ENCODE measurements at regions not wholly inside any gene's neighbourhood (a gene's known extent, or its start where the extent isn't known, plus 50 kb on each side); places are given as distances from the start of the nearest gene placed in this dataset.
"Not testable (repeated sequence)": the region's sequence is repeated elsewhere in the genome, so short reads cannot be mapped to it uniquely, and the experiment has no call there.

DNA sequence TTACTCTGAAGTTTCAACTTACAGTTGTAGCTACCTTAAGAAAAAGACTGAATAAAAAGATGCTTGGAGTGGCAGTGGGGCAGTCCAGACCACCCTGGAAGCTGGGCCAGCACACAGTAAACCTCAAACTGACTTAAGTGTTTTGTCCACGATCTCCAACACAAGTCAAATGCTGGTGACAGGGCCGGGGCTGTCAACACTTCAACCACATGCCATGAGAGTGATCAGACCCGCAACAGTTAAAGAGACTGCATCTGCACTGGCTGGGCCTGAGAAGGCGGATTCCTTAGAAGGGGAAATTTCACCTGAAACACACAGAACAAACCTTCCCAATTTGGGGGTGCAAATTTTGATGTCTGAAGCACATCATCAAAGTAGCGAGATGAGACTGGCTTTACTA, 223.5 kb upstream of the CAND1 start:
- DNase-seq = no peak

DNA sequence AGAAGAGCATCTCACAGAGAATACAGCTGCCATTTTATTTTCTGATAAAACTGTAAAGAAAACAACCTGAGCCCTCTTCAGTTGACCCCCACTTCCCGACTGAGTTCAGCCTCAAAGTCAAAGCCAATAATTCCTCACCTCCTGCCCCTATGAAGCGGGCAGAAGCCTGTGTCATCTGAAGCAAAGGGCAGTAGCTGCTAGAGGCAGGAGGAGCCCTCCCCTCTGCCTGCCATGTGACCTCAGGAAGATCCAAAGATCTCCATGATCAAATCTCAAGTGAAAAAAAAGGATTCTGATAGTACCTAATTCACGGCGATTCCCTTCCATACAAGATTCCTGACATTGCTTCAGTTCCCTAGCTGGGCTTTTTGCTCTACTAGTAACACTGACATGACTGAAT, 223.1 kb upstream of the CAND1 start:
- no peak for DNase-seq

DNA sequence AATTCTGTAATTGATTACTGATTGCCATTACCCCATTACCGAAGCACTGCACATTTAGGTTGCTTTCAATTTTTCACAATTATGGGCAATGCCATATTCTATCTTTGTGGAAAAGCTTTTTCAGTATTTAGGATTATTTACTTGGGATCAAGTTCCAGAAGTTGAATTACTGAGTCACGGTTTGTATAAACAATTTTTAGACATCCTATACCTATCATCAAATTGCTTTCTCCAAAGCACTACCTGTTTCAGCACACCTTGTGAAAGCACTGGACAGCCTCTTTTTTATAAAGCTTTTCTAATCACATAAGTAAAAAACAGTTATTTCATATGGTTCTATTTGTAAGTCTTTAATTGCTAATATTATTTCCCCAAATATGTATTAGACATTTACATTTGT, 221.5 kb upstream of the CAND1 start:
- no peak for DNase-seq

DNA sequence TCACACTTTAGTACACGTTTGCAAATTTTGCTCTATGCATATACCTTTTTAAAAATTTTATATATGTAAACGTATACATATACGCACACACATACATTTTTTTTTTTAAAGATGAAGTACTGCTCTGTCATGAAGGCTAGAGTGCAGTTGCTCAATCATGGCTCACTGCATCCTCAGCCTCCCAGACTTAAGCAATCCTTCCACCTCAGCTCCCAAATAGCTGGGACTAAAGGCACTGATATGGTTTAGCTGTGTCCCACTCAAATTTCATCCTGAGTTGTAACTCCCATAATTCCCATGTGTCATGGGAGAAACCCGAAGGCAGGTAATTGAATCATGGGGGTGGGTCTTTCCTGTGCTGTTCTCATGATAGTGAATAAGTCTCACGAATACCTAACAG, 220.8 kb upstream of the CAND1 start:
- DNase-seq = no peak

DNA sequence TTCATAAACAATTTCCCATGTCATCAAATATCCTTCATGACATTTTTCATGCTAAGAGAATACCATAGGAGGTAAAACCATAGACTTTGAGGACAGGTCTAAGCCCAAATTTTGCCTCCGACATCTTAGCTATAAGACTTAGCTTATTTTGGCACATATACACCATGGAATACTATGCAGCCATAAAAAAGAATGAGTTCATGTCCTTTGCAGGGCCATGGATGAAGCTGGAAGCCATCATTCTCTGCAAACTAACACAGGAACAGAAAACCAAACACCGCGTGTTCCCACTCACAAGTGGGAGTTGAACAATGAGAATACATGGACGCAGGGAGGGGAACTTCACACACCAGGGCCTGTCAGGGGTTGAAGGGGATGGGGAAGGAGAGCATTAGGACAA, 220.0 kb upstream of the CAND1 start:
- DNase-seq = not testable (repeated sequence)

DNA sequence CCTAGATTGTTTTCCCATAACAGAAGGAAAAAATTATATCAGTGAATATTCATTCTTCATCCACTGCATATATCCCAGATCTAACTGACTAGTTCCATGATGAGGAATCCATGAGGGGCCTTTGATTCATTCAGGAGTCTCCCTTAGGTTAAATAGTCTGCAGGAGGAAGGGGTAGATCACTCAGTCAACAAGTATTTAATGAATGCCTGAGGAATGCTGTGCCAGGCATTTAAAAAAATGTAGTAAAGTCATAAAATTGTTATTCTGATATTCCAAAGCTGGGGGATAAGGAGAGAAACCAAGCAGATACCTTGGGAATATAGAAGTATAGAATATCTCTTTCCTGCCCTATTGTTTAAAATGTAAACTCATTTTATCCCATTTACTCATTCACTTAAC, 216.2 kb upstream of the CAND1 start:
- DNase-seq = no peak

DNA sequence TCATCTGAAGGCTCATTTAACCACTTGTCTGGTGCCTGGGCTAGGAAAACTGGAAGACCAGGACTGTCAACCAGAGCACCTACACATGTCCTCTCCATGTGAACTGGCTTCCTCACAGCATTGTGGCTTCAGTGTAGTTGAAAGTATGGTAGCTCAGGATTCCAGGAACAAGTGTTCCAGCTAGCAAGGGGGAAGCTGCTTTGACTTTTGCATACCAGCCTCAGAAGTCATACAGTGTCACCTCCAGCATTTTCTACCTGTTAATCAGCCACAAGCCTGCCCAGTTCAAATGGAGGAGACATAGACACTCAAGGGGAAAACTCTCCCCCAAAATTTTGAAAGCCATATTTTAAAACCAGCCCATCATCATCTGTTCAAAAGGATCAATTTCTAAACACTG, 212.8 kb upstream of the CAND1 start:
- DNase-seq = no peak

DNA sequence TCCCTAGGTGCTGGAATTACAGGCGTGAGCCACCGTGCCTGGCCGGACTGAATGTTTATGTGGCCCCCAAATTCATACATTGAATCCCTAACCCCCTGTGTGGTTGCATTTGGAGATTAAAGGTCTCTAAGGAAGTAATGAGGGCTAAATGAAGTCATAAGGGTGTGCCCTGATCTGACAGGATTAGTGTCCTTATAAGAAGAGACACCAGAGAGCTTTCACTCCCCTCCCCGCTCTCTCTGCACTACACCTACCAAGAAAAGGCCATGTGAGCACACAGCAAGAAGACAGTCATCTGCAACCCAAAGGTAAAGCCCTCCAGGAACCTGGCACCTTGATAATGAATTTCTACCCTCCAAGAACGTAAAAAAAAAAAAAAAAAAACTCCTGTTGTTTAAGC, 212.1 kb upstream of the CAND1 start:
- no peak for DNase-seq

DNA sequence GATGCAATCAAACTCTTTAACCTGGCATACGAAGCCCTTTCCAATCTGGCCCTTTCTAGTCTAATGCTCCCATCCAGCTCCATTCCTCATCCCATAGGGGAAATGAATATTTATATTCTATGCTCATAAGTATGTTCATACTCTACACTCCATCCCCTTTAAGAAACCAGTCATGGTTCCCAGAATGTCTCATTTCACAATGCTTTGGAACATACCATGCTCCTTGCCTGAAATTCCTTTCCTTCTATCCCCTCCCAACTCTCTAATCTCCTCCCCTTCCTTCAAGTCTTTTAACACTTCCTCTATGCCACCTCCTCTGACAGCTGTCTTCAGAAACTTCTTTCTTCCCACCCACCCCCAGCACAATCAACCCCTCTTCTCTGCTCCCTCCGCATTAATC, 207.0 kb upstream of the CAND1 start:
- no peak for DNase-seq

DNA sequence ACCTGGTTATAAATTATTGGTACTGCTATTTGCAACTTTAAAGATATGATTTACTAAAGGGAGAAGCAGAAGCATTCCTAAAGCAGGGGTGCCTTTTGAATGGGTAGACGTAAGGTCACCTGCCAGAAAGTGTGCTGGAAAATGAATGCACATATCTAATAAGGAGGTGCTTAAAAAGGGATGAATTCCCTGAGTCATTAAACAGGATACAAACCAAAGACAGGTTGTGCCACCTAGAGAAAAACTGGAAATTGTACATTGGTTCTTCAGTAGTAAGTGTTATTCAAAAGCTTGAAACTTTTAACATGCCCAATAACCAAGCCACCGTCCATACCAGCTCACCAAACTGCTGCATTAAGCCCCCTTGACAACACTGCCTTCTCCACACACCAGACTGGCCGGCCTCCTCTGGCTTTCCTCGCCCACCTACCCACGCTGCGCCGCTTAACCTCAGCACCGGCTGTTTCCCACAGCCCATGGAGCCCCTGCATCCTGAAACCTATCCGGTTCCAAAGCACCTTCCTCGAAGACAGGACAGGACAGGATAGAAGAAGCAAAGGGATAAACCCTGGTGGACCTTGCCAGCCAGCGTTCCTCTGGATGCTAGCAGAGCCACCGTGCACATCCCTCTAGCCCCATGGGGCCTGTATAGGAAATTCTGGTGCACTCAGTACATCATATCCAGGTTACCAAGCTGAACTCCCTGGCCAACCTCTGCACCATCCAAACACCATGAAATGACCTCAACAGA, 201.5 kb upstream of the CAND1 start:
- no peak for DNase-seq

DNA sequence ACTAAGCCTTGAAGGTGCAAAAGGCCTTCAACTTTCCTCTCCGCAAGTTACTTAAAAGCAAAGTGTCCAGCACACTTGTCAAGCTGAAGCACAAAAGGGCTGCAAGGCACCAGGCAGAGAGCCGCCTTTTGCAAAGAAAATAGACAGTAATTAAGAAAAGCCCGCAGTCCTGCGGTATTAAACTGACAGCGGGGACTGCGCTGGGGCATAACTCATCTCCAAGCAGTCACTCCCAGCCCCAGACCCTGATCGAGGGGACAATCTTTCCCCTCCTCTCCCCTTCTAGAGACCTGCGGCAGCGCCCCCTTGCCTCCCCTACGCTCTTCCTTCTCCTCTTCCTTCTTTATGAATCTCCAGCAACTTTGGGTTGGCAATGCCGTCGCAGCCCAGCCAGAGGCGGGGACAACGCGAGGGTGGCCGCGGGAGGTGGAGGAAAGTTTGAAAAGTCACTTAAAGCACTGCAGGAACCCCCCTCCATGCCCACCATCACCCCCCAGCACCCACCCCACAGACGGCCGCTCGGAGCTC, 200.9 kb upstream of the CAND1 start:
- no peak for DNase-seq

DNA sequence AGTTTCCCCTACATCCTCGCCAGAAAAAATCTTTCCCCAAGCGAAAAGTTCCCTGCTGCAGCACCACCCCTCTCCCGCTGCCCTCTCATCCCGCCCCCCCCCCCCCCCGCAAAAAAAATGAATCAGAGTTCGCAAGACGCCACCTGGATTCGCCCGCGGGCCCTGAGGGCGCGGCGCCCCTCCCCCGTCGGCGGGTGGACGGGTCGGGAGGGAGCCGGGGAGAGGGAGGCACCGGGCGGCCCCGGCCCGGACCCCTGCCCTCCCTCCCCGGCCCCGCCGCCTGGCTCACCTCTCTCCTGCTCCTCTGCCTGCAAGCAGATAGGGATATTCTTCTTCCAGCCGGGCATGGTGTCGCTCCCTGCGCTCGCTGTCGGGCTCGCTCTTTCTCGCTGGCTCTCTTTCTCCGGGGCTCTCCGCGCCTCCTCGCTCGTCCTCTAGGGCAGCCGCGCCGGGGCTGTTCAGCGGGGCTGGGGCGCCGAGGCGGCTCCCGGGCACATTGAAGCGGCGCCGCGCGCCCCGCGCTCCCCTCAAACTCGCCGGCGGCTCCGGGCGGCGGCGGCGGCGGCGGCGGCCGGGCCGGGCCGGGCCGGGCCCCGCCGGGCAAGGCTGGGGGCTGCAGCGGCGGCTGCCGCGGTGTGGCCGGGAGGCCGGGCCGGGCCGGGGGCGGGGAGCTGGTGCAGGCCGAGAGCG, 200.3 kb upstream of the CAND1 start:
- DNase-seq = peak; percentile 17

DNA sequence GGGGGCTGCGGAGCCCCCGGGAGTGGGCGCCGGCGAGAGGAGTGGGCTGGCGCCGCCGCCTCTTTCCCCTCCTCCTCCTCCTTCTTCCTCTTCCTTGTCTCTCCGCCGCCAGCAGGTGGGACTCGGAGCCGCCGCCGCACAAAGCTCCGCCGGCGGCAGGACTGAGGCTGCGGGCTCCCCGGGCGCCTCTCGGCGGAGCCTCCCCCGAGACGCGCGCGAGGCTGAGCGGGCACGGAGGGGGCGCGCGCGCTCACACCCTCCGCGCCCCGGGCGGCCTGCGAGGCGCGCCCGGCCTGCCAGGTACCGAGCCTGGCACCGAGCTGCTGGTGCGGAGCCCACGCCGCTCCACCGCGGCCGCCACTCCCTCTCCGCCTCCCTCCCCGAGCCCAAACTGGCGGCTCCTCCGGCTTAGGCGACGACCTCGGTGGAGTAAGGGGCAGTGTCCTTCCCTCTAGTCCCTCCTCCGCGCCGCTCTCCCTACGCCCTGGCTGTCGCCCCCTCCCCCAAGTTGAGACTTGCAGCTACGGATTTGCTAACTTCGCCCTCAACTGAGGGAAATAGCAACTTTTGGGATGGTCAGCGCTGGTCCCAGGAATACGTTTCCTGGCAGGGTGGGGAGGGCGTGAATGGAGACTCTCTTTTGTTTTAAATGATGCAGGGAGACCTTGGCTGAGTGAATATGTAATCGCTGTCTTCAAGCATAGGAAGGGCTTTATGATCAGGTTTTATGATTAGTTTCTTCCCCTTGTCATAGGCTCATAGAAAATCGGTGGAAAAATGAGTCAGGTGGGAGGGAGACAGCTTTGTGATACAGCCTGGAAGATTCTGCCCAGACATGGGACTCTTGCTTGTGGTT, 199.5 kb upstream of the CAND1 start:
- DNase-seq = no peak

DNA sequence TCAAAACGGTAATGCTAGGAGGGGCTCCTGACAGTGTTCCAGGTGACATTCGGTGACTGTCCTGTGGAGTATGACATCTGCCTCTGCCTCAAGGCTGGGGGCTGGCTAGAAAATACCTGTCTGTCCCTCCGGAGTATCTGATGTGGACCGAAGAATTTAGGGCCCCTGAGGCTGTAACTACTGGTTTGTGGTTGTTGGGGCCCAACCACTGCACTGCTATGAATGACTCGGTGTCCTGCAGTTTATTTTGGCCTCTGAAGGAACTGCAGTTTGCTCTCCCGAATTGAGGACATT, 198.9 kb upstream of the CAND1 start:
- DNase-seq = no peak

DNA sequence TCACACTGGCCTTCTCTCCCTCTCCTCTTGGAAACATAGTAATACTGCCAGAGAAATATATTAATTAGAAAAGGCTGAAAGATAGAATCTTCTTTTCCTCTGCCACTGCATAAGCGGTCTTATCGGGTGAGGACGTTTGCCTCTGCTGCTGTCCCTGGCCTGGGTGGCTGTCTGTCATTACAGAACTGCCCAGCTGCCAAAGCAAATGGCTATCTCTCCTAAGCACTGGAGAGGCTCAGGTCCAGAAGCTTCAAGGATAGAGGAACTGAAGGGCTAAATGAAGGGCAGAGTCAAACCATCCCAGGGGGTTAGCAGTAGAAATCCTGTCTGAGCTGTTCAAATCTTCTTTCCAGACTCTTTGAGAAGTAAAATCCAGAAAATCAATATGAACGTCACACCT, 198.6 kb upstream of the CAND1 start:
- no peak for DNase-seq

DNA sequence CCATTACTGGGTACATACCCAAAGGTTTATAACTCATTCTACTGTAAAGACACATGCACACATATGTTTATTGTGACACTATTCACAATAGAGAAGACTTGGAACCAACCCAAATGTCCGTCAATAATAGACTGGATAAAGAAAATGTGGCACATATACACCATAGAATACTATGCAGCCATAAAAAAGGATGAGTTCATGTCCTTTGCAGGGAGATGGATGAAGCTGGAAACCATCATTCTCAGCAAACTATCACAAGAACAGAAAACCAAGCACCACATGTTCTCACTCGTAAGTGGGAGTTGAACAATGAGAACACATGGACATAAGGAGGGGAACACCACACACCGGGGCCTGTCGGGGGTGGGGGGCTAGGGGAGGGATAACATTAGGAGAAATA, 196.9 kb upstream of the CAND1 start:
- DNase-seq = not testable (repeated sequence)

DNA sequence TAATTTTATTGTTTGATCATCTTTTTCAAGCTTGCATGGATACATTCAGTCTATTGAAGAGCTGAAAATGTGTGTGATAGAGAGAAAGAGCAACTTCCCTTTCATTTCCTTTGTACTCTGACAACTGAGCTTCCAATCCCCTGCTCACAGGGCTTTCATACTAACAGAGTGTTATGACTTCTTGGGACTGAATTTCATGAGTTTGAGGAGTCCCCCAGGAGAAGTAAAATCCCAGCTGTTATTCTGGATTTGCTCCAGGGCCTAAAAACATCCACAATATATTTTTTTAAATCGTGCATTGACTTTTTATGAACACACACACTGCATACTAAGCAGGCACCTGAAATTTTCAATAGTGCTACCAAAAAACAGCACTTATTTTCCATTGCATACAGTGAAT, 195.8 kb upstream of the CAND1 start:
- no peak for DNase-seq

DNA sequence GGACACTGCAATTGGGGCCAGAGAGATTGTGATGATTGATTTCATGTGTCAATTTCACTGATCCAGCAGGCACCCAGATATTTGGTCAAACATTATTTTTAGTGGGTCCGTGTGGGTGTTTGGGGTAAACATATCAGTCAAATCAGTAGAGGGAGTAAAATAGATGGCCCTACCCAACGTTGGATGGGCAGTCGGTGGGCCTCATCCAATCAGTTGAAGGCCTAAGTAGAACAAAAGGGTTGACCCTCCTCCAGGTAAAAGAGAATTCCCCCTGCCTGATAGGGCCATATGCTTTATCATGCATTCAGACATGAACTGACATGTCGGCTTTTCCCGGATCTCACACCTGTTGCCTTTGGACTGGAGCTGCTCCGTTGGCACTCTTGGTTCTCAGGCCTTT, 195.1 kb upstream of the CAND1 start:
- DNase-seq = no peak

DNA sequence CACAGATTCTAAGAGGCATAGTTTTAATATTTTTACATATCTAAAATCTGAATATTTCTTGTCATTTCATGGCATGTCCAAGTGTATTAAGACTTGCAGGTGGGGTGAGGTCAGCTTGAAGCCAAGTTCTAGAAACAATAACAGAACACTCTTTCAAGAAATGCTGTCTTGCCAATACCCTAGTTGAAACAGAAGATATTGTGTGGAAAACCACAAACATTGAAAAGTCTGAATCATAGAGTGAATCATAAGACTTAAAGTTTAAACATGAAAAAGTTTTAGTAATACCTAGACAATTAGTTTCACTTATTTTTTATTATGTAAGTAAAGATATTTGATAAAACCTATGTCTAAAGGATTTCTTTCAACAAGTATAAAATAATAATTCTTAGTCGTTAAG, 191.5 kb upstream of the CAND1 start:
- DNase-seq = no peak

DNA sequence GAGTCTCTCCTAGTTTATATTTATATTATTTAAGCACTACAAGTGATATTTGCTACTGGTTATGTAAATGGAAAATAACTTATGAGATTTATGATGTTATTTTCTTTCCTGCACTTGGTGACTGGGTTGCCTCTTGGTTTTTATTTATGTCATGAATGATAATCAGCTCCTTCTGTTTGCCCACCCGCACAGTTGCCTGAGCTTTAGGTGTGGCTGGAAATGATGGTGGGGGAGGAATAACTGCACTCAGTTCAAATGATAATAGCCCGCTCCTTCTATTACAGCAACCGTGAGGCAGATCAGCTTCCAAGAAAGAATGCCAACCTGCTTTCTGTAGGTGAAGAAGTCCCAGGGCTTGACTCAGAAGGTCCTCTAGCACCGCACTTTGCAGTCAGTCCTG, 190.2 kb upstream of the CAND1 start:
- no peak for DNase-seq

DNA sequence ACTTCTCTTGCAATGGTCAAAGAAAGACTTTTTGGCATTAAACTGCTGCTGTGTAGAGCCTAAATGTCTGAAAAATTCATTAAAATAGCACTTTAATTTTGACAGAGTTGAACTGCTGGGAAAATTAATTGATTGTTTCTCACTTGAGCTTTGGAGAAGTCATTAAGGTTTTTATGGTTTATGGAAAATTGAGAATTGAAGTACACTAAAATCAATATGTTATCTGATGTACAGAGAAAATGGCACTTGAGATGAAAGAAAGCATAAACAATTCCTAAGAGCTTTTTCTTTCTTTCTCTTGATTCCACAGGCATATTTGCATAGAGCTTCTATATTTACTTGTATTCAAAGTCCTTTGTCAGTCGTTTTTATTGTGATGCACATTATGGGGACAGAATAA, 188.5 kb upstream of the CAND1 start:
- no peak for DNase-seq

DNA sequence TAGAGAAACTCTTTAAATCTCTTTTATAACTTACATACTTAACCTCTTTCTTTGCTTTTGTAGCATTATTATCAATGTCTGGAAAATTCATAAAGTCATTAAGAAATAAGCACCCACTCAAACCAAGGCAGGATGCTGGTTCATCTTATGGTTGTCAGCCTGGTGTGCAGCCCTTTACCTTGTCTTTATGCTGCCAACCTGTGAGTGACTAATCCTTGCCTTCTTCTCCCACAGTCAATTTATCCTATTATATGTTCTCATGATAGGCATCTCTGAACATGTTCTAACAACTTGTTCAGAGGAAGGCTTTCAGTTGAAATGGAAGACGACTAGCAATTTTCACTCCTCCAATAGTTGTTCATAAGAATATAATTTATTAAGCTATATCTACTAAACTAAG, 186.9 kb upstream of the CAND1 start:
- no peak for DNase-seq

DNA sequence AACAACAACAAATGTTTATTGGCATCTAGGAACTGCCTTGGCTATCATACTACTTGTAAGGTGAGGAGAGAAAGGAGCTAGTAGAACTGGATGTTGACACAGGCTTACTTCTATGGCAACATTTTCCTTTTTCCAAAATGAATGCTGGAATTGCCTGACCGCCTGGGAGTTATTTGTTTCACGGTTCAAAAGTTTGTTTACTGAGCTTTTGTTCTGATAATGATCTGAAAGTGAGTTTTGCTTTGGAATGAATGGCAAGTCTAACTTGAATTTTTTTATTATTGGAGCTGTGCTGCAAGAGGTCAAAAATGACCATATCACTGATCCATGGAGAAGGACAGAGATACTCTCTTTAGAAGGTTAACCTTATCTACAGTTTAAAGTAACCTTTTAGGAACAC, 183.5 kb upstream of the CAND1 start:
- no peak for DNase-seq

DNA sequence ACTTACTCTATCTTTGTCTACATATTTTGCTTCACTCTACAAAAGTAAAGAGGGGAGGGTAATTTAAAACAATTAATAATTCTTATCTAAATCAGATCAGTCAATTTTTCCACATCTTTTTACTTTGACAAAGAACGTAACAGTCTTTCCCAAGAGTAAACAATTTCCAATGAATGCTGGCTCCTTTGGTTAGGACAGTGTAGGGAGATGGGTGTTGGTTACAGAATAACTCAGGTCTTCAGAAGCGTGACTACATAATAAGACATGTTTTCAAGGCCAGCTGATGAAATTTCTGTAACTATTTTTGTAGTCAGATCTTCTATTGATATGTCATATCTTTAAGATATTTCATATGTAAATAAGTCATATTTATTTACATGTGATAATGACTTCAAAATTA, 183.0 kb upstream of the CAND1 start:
- DNase-seq = no peak
